WTC11 (cell line): ENCODE measurements at regions not wholly inside any gene's neighbourhood (a gene's known extent, or its start where the extent isn't known, plus 50 kb on each side); places are given as distances from the start of the nearest gene placed in this dataset.

ENCODE experiments used
- CTCF ChIP-seq: fragments of 200-600 bp; IDR thresholded peaks from 2 replicates; pipeline ENCODE4 v1.8.0; 2022; ENCODE audit warnings: antibody characterized with exemption
- IRF2 ChIP-seq: sonication (generic); formaldehyde crosslinking; IDR thresholded peaks from 2 replicates; pipeline ENCODE4 v1.8.0; 2022; ENCODE audit warnings: low read depth, missing genetic modification reagents, borderline replicate concordance
- USF2 ChIP-seq: sonication (generic); formaldehyde crosslinking; IDR thresholded peaks from 2 replicates; pipeline ENCODE4 v1.8.1; 2023; ENCODE audit warnings: mild to moderate bottlenecking, missing genetic modification reagents, moderate library complexity

GRCh38 chr5:89534331-89534730 lies 651.3 kb upstream of the MEF2C start:
- TF ChIP-seq IRF2 (CRISPR knock-in tag) (no peak), USF2 (CRISPR knock-in tag) (no peak), CTCF (no peak)
